BE2C (cell line): ENCODE measurements at regions not wholly inside any gene's neighbourhood (a gene's known extent, or its start where the extent isn't known, plus 50 kb on each side); places are given as distances from the start of the nearest gene placed in this dataset.
"Not testable (repeated sequence)": the region's sequence is repeated elsewhere in the genome, so short reads cannot be mapped to it uniquely, and the experiment has no call there.

Experiments used
- DNase-seq: peaks from one replicate; pipeline ENCODE4 v3.0.0-alpha.2; 2020
- H3K27me3 ChIP-seq: fragments of 250-450 bp; sonication (Bioruptor Pico); 2 replicates; pipeline ENCODE4 v1.5.1; 2020; ENCODE audit warnings: mild to moderate bottlenecking
- H3K36me3 ChIP-seq: fragments of 250-450 bp; sonication (Bioruptor Pico); 2 replicates; pipeline ENCODE4 v1.5.1; 2020; ENCODE audit warnings: mild to moderate bottlenecking
- H3K4me1 ChIP-seq: fragments of 250-450 bp; sonication (Bioruptor Pico); 2 replicates; pipeline ENCODE4 v1.5.1; 2020
- H3K4me3 ChIP-seq: 2 replicates; pipeline ENCODE4 v1.5.1; 2011; ENCODE audit warnings: low read depth, low read length
- H3K9me3 ChIP-seq: fragments of 250-450 bp; sonication (Bioruptor Pico); 2 replicates; pipeline ENCODE4 v1.5.1; 2020
- TF ChIP-seq, protein P1 (sequence below): IDR thresholded peaks from 2 replicates; pipeline ENCODE4 v1.5.1; 2012; ENCODE audit warnings: mild to moderate bottlenecking, low read depth, low read length

- TF ChIP-seq, protein P1, sequence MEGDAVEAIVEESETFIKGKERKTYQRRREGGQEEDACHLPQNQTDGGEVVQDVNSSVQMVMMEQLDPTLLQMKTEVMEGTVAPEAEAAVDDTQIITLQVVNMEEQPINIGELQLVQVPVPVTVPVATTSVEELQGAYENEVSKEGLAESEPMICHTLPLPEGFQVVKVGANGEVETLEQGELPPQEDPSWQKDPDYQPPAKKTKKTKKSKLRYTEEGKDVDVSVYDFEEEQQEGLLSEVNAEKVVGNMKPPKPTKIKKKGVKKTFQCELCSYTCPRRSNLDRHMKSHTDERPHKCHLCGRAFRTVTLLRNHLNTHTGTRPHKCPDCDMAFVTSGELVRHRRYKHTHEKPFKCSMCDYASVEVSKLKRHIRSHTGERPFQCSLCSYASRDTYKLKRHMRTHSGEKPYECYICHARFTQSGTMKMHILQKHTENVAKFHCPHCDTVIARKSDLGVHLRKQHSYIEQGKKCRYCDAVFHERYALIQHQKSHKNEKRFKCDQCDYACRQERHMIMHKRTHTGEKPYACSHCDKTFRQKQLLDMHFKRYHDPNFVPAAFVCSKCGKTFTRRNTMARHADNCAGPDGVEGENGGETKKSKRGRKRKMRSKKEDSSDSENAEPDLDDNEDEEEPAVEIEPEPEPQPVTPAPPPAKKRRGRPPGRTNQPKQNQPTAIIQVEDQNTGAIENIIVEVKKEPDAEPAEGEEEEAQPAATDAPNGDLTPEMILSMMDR: no peak
- DNase-seq: no peak
- no peak overlapping the region for H3K4me3 ChIP-seq
- H3K36me3 ChIP-seq: no peaks in the 10 kb centered on the region
- H3K4me1 ChIP-seq: no peaks in the 10 kb centered on the region
- no peaks in the 10 kb centered on the region for H3K9me3 ChIP-seq
- H3K27me3 ChIP-seq: peaks cover 90% of the 10 kb centered on the region
Observed at GRCh38 chr21:32958288-32959002, 67.3 kb upstream of the OLIG2 start.

GRCh38 chr21:32962268-32962667, 63.5 kb upstream of the OLIG2 start:
- no peak for DNase-seq
- TF ChIP-seq, protein P1: no peak
- Histone ChIP-seq H3K9me3 (no peaks in the 10 kb centered on the region), H3K4me1 (no peaks in the 10 kb centered on the region), H3K4me3 (no peak overlapping the region), H3K36me3 (no peaks in the 10 kb centered on the region), H3K27me3 (peaks cover 56% of the 10 kb centered on the region)

DNA sequence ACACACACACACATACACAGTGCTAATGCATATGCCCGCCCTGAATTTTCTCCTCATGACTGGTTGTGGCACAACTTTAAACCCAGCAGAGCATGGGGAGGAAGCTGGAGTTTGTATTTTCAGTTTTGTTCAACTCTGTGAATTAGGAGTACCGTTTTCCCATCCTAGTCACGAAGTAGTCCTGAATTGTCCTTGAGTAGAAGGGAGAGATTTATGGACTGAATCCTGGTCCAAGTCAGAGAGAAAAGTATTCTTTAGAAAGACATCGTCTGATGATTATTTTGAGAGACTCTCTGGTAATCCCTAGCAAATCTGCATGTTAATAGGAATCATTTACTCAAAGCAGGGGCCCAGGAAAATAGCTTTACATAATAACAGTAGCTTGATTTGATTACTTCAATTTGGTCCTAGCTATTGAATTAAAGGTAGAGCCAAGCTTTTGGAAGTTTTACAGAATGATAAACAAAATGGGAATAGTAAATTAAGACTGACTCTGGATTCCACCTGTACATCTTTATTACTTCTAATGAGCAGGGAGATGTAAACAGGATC, 60.5 kb upstream of the OLIG2 start:
- Histone ChIP-seq H3K36me3 (no peaks in the 10 kb centered on the region), H3K9me3 (no peaks in the 10 kb centered on the region), H3K4me1 (no peaks in the 10 kb centered on the region), H3K27me3 (peaks cover 30% of the 10 kb centered on the region), H3K4me3 (no peak overlapping the region)
- TF ChIP-seq, protein P1: no peak
- DNase-seq: no peak

- no peak for DNase-seq
- Histone ChIP-seq H3K27me3 (peaks cover 28% of the 10 kb centered on the region), H3K4me3 (no peak overlapping the region), H3K36me3 (no peaks in the 10 kb centered on the region), H3K9me3 (no peaks in the 10 kb centered on the region), H3K4me1 (no peaks in the 10 kb centered on the region)
- TF ChIP-seq, protein P1: no peak
Observed at GRCh38 chr21:32966120-32966519, 59.6 kb upstream of the OLIG2 start.

DNA sequence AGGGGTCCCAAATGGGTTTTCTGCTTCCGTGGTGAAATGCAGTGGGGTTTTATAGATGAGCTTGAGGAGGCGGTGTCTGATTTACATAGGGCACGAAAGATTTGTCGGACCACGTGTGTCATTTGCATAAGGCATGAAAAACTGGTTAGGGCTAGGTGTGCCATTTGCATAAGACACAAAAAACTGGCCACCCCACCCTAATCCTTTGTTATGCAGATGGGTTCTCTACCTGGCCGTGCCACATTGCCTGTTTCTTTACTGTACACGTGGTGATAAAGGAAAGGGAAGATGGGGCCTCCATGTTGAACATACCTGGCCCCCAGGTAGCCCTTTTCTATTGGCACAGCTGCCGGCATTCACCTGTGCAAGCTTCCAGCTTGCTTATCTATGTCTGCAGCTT, 57.6 kb upstream of the OLIG2 start:
- H3K9me3 ChIP-seq, H3K4me1 ChIP-seq, H3K36me3 ChIP-seq, H3K4me3 ChIP-seq, DNase-seq: not testable (repeated sequence)
- H3K27me3 ChIP-seq: peaks cover 24% of the 10 kb centered on the region

GRCh38 chr21:32974653-32975052, 51.1 kb upstream of the OLIG2 start:
- peaks cover 65% of the 10 kb centered on the region for H3K27me3 ChIP-seq

More at GRCh38 chr21:32974653-32975052, 51.1 kb upstream of the OLIG2 start:
- Histone ChIP-seq H3K36me3 (no peaks in the 10 kb centered on the region), H3K9me3 (no peaks in the 10 kb centered on the region), H3K4me3 (no peak overlapping the region), H3K4me1 (no peaks in the 10 kb centered on the region)
- TF ChIP-seq, protein P1: no peak
- no peak for DNase-seq
